ENCODE measurements at regions not wholly inside any gene's neighbourhood (a gene's known extent, or its start where the extent isn't known, plus 50 kb on each side); places are given as distances from the start of the nearest gene placed in this dataset.
"Not testable (repeated sequence)": the region's sequence is repeated elsewhere in the genome, so short reads cannot be mapped to it uniquely, and the experiment has no call there.

DNA sequence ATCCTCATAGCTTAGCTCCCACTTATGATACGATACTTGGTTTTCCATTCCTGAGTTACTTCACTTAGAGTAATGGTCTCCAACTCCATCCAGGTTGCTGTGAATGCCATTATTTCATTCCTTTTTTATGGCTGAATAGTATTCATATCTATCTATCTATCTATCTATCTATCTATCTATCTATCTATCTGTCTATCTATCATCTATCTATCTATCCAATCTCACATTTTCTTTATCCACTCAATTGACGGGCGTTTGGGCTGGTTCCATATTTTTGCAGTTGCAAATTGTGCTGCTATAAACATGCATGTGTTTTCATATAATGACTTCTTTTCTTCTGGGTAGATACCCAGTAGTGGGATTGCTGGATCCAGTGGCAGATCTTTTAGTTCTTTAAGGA lies 65.4 kb upstream of the NXPH1 start:
- not testable (repeated sequence) for TF ChIP-seq POLR2A, TAF1, POLR2AphosphoS5, SPI1 (IDR thresholded peaks at IDR 0.05; ENCODE audit: low read depth, low read length)

Data from GM12891 (cell line).